ENCODE measurements at regions not wholly inside any gene's neighbourhood (a gene's known extent, or its start where the extent isn't known, plus 50 kb on each side); places are given as distances from the start of the nearest gene placed in this dataset.

DNA sequence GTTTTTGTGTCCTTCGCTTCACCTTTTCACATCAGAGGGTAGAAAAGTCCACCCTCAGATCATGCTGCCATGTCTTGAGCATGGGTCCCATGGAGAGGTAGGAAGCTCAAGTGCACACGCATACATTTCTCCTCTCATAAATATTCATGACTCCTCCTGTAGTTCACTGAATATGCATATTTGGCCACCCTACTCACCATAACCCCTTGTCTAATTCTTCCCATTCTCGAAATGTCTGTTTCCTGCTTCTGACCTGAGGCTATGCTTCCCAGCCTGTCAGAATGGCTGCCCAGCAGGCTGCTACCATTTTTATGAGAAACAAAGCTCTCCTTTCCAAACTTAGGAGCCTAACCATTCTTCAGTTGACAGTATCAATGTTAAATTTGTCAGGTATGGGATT is 86.5 kb downstream of the ADRA2C start:
- DNase-seq (ENCODE audit: low read depth): no peak

DNA sequence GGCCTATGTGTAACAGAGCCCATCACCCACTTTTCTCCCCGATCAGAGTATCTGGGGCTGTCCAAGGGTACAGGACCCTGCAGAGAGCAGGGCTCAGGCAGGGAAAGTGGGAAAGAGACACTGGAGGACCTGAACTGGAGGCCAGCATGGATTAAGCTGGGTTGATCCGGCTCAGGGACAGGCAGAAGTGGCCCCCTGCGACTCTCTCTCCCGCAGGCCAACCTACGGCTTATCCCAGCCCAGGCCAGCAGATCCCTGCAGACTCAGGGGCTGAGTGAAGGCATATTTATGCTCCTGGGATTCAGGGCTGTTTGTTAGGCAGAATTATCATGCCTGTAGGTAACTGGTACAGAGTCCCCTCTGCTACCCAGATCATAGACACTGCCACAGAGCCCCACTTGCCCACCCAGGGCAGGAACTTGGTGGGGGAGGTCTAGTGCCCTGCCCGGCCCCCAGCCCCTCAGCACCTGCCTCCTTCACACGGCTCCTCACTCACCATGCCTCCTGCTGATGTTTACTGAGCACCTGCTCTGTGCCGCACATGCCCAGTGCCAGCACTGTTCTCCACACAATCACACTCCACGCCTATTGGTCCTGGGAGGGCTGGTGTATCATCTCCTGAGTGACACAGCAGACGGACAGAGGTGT is 87.3 kb downstream of the ADRA2C start:
- DNase-seq (ENCODE audit: low read depth): no peak

- no peak for DNase-seq (ENCODE audit: low read depth)
Measured at GRCh38 chr4:3854661-3855060, 88.5 kb downstream of the ADRA2C start.

- no peak for DNase-seq (ENCODE audit: low read depth)
Measured at GRCh38 chr4:3855646-3856045, 89.5 kb downstream of the ADRA2C start.

DNA sequence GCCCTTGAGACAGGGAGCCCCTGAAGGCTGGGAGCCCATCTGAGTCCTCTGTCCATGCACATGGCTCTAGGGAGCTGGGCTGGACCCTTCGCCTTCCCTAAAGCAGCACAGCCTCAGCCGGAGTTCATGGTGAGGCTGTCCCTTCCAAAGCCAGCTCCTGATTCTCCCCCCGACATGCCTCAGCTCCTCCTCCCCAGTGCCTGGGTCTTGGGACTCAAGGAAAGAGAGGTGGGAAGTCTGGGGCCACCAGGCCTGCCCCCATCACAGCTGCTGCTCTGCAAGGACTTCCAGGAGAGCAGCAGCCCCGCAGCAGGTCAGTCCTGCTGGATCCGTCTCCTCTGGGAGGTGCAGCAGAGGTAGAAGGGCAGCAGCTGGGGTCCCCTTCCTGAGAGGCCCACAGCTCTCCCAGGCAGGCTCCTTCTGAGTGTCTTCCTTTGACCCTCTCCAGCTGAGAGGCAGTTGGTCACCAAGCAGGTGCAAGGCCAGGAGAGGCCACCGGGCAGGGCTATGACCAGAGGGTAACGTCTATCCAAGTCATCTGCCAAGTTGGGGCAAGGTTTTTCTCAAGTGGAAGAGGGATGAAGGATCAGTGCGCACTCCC is 90.5 kb downstream of the ADRA2C start:
- DNase-seq (ENCODE audit: low read depth): no peak

DNA sequence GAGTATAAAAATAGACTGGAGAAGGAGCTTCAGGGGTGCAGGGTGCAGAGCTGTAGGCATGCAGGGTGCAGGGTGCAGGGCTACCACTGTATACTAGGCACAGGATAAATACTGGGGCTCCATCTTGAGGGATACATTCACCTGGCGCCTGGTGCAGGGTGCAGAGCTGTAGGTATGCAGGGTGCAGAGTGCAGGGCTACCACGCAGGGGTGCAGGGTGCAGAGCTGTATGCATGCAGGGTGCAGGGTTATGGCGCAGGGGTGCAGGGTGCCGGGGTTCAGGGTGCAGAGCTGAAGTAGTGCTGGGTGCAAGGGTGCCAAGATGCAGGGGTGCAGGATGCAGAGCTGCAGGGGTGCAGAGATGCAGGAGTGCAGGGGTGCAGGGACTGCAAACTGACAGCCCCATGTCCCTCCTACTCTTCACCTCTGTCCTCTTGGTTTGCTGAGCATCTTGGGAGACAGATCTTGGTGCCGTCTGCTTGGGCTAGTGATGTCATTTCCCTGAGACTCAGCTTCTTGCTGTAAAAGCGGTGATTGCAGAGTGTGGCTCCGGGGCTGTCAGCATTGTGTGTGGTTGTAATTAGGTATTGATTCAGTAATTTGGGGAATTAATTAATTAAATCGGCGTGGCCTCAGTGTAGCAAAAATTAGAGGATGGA is 91.2 kb downstream of the ADRA2C start:
- no peak for DNase-seq (ENCODE audit: low read depth)

GRCh38 chr4:3858046-3858730 is 92.0 kb downstream of the ADRA2C start:
- DNase-seq (ENCODE audit: low read depth): no peak

GRCh38 chr4:3858765-3859388 is 92.7 kb downstream of the ADRA2C start:
- no peak for DNase-seq (ENCODE audit: low read depth)

- no peak for DNase-seq (ENCODE audit: low read depth)
Measured at GRCh38 chr4:3859571-3859970, 93.4 kb downstream of the ADRA2C start.

DNA sequence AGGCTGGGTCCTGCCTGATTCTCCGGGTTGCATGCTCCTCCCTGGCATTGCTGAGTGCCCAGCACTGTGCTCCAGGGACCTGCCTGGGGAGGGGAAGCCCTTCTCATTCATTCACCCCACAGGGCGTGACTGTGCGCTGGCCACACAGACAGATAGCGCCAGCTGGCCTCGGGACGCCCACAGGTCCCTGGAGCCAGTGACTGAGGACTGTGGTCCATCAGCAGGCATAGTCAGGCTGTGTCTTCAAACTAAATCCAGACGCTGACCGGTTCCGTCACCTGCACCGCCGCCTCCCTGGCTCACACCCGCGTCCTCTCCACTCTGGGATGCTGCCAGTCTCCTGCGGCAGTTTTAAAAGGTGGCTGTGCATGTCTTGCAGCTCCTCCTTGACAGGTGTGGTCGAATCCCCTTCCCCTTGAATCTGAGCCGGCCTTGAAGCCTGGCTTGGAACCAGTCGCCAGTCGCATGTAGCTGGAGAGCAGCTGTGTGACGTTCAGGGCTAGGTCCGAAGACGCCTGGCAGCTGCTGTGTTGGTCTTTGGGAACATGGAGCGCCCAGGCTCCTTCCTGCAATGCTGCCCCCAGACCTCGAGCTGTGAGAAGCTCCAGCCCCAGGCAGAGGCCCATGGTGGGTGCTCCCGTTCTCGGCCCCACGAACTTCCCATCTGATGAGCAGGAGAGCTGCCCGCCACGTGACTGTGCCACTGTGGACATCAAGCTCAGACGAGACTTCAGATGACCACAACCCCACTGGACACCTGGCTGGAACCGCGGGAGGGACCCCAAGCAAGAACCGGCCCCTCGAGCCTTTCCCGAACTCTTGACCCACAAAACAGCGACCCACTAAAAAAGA is 94.1 kb downstream of the ADRA2C start:
- DNase-seq (ENCODE audit: low read depth): no peak

GRCh38 chr4:3860913-3861636 is 94.9 kb downstream of the ADRA2C start:
- DNase-seq (ENCODE audit: low read depth): no peak

DNA sequence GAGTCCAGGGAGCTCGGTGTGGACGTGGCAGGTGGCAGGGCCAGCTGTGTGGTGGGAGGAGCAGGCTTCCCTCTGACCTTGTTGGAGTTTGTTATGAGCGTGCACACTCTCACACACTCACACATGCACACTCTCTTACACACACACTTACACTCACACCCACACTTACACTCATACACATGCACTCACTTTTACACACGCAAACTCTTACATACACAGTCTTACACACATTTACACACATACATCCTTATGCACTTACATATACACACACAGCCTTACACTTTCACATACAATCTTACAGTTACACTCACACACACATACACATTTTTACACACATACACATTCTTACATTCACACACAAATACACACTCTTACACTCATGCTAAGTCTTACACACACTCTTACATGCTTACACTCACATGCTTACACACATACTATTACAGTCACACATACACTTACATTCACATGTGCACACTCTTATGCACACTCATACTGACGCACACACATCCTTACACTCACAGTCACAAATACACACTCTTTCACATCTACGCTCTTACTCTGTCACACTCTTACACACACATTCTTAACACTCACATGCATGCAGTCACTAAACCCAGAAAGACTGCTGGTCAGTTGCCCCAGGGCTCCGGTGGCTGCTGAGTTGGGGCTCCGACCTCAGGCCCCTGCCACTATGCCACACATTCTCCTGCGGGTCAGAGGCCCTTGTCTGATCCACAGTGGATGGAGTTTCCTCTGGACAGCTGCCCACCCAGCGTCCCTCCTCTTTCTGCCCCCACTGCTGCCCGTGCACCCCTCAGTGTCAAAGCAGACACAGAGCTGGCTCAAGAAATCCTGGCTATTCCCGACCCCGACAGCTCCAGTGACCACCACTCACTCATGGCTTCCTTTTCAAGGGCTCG is 95.8 kb downstream of the ADRA2C start:
- no peak for DNase-seq (ENCODE audit: low read depth)

GRCh38 chr4:3862640-3863420 is 96.6 kb downstream of the ADRA2C start:
- DNase-seq (ENCODE audit: low read depth): no peak

GRCh38 chr4:3863841-3864741 is 97.9 kb downstream of the ADRA2C start:
- DNase-seq (ENCODE audit: low read depth): no peak

DNA sequence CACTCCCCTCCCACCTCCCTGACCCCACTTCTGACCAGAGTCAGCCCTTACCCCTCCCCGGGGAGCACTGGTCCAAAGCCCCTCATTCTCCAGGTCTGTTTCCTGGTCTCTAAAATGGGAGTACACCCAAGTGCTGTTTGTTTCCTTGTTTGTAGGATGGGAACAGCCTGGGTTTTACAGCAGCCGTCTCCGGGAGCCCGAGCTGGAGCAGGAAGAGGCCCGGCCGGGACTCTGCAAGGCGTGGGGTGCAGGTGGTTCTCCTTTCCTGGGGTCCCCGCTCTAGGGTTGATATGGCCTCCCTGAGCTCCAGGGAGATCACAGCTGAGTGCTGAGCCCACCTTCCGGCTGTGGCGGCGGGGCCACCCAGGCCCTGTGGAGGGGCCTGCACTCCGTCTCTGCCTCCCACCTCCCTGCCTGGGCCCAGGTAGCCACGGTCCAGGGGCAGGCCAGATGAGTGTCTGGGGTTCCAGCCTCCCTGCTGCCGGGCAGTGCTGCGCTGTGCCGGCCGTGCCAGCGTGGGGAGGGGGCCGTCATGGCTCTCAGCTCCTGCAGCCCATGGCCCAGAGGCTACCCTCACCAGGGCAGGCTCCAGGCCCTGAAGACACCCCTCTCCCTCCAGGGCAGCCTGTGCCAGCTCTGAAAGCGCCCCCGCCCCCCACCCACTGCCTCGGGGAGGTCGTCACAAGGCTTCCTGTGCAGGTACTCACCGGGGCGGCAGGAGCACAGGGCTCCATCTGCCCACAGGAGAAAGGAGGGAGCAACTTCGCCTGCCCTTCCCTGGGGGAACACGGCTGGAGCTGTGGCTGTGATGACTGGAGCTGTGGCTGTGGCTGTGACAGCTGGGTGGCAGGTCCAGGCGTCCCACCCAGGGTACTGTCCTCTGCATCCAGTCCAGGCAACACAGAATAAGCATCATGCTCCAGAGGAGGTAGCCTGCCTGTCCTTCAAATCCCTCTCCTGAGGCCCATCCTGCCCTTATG is 98.8 kb downstream of the ADRA2C start:
- no peak for DNase-seq (ENCODE audit: low read depth)

DNA sequence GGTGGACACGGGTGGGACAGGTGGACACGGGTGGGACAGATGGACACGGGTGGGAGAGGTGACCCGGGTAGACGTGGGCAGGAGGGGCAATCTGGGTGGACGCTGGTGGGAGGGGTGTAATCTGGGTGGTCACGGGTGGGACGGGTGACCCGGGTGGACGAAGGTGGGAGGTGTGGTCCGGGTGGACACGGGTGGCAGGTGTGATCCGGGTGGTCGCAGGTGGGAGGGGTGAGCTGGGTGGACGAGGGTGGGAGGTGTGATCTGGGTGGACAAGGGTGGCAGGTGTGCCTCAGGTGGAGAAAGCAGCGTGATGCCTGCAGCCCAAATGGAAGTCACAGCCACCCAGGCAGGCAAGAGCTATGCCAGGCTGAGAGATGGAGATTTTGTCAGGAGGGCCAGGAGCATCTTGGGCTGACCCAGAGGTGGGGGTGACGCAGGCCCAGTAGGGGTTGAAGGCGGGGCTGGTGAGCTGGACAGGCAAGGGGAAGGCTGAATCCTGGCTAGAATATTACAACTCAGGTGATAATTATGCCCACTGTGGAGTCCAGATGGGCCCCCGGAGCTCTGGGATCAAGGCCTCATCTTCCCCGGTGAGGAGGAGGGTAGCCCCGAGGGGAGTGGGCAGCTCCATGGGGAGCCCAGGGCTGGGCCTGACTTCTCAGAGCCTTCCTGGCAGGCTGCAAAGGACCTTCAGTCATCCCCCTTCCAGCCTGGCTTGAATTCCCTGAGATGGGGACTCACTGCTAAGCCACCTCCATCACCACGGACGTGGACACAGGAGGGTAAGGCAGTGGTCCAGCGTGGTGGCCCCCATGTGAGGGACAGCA is 100.0 kb downstream of the ADRA2C start:
- no peak for DNase-seq (ENCODE audit: low read depth)
